Left forelimb (tissue), 1 donor: ENCODE measurements at regions not wholly inside any gene's neighbourhood (a gene's known extent, or its start where the extent isn't known, plus 50 kb on each side); places are given as distances from the start of the nearest gene placed in this dataset.
"Not testable (repeated sequence)": the region's sequence is repeated elsewhere in the genome, so short reads cannot be mapped to it uniquely, and the experiment has no call there.

Source experiments
- DNase-seq: peaks from one replicate; pipeline ENCODE4 v3.0.0-alpha.2; 2018; ENCODE audit warnings: low spot score

GRCh38 chr2:198913394-198914152 is 544.2 kb downstream of the SATB2 start:
- no peak for DNase-seq

- DNase-seq = no peak
Observed at GRCh38 chr2:198909525-198910267, 548.0 kb downstream of the SATB2 start.

GRCh38 chr2:198905881-198906612 is 551.7 kb downstream of the SATB2 start:
- DNase-seq = no peak

GRCh38 chr2:198901894-198902293 is 555.8 kb downstream of the SATB2 start:
- no peak for DNase-seq

- DNase-seq = no peak
Observed at GRCh38 chr2:198900141-198900540, 557.6 kb downstream of the SATB2 start.

- no peak for DNase-seq
Observed at GRCh38 chr2:198890490-198890889, 567.2 kb downstream of the SATB2 start.

GRCh38 chr2:198883604-198884003 is 574.1 kb downstream of the SATB2 start:
- no peak for DNase-seq

- no peak for DNase-seq
Observed at GRCh38 chr2:198880986-198881385, 576.8 kb downstream of the SATB2 start.

- DNase-seq = no peak
Observed at GRCh38 chr2:198880421-198880820, 577.3 kb downstream of the SATB2 start.

- DNase-seq = no peak
Observed at GRCh38 chr2:198874472-198874858, 583.3 kb downstream of the SATB2 start.

GRCh38 chr2:198873503-198874471 is 584.0 kb downstream of the SATB2 start:
- DNase-seq = no peak

- no peak for DNase-seq
Observed at GRCh38 chr2:198863655-198864054, 594.1 kb downstream of the SATB2 start.

- DNase-seq = no peak
Observed at GRCh38 chr2:198861080-198861479, 596.7 kb downstream of the SATB2 start.

GRCh38 chr2:198857246-198857645 is 600.5 kb downstream of the SATB2 start:
- DNase-seq = no peak

- not testable (repeated sequence) for DNase-seq
Observed at GRCh38 chr2:198855746-198856145, 602.0 kb downstream of the SATB2 start.

- no peak for DNase-seq
Observed at GRCh38 chr2:198852248-198852647, 605.5 kb downstream of the SATB2 start.

GRCh38 chr2:198825534-198825933 is 632.2 kb downstream of the SATB2 start:
- DNase-seq = no peak

- DNase-seq = no peak
Observed at GRCh38 chr2:198817536-198817935, 640.2 kb downstream of the SATB2 start.

- no peak for DNase-seq
Observed at GRCh38 chr2:198815626-198816025, 642.1 kb downstream of the SATB2 start.

- DNase-seq = no peak
Observed at GRCh38 chr2:198811198-198811597, 646.5 kb downstream of the SATB2 start.

GRCh38 chr2:198809976-198810375 is 647.8 kb downstream of the SATB2 start:
- DNase-seq = no peak

GRCh38 chr2:198807131-198807530 is 650.6 kb downstream of the SATB2 start:
- DNase-seq = no peak
